ENCODE measurements at regions not wholly inside any gene's neighbourhood (a gene's known extent, or its start where the extent isn't known, plus 50 kb on each side); places are given as distances from the start of the nearest gene placed in this dataset.

DNA sequence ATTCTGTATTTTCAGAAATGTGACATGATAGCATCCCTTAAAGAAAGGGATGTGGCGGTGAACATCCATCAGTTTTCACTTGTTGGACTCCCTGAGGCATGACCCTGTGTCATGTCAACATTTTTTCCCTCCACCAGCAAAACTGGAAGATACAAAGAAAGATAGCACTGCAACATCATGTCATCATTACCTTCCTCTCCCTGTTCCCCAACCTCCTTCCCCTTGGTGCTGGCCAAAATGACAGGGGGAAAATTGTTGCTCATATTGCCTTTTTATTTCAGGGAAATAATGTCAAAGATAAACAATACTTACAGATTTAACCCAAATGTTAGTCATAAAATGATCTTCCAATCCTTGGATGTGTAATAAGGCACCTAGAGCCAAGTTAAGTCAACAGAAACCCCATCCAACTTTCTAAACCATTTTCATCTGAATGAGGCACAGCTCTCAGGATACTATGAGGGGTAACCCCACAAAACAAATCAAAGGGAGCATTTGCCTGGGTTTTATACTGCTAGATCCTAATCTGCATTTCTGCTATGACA lies 644.3 kb downstream of the ACTL7B start:
- DNase-seq: no peak

DNA sequence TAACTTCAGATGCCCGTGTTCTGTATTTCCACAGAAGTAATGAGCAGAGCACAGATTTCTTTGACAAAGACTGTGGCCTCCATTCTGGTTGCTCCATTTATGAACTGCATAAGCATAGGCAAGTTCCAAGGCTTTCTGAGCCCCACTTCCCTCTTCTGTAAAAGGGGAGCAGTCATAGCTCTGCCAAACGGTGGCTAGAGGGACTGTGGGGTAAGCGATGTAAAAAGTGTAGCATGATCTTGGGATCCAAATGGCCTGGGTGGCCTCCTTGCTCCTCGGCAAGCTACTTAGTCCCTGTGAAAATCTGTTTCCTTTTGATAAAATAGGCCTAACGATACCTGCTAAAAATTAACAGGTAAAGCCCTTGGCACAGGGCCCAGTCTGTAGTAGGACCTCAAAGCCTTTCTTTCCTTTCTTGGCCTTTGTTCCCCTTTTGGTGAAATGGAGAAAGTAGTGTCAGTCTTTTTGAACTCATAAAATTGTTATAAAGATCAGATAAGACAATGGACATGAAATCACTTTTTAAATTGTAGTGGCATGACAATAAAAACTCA lies 646.6 kb downstream of the ACTL7B start:
- DNase-seq: no peak

DNA sequence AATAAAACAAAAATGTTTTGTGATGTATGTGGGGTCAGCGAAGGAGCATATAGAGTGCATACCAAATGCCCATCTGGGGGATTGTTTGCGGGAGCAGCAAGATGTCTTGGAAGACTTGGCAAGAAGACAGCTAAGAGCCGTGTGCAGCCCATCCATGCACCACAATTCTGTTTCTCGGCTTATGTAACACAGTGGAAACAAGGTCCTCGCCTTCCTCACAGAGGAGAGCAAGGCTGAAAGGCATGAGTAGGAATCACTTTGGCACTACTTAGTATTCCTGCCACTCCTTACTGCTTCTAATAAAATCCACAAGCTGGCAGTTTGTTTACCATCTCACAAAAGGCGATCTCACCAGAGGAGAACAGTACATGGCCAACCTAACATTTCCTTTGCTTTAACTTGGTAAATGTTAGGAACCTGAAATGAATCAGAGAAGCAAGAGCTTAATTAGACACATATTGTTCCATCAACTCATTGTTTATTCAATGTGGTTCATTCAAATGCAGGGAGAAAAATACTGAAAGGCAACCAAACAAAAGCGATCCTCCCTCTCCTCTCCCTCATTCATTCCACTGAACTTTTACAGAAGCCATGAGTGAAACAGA lies 648.1 kb downstream of the ACTL7B start:
- no peak for DNase-seq

GRCh38 chr9:108205276-108205675 lies 650.5 kb downstream of the ACTL7B start:
- no peak for DNase-seq

DNA sequence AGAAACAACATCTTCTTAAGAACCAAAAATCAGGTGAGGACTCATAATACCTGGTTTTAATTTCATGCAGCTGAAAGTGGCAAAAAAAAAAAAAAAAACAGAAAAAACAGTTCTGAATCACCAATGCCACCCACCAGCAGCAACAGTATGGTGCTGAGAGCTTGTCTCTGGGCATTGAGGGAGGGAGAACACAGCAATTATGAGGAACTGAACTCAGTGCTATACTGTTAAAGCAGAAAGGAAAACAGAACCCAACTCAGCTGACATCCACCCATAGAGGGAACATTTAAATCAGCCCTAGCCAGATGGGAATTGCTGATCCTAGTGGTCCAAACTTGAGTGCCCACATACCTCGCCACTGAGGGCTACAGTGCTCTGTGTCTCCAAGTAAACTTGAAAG lies 657.9 kb downstream of the ACTL7B start:
- no peak for DNase-seq

- no peak for DNase-seq
Observed at GRCh38 chr9:108197008-108197365, 658.8 kb downstream of the ACTL7B start.

DNA sequence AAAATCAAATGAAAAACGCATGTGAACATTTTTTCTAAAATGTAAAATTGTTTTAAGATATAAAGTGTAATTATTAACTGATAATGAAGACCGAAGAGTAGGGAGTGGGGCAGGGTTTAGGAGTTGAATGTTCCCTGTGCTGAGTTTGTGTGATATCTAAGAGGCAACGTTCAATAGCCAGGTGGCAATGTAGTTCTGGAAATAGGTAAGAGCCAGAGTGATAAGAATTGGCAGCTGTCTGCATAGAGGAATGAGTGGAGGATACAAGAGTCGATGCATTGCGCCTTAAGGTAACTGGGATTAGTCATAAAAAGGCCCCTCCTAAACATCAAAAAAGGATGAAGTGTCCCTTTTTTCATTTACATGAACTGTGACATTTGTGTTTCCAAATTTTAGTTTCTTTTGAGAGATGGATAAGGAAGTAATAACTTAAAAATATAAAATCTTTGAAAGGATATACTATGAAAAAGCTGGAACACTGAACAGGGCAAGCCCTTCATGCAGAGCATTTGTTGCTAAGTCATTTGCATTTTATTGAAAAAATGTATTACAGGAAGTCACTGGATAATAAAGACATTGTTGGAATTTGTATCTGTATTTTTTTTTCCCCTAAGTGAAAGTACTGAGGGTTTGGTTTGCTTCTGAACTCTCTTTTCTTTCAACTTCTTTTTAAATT lies 659.3 kb downstream of the ACTL7B start:
- DNase-seq: no peak

DNA sequence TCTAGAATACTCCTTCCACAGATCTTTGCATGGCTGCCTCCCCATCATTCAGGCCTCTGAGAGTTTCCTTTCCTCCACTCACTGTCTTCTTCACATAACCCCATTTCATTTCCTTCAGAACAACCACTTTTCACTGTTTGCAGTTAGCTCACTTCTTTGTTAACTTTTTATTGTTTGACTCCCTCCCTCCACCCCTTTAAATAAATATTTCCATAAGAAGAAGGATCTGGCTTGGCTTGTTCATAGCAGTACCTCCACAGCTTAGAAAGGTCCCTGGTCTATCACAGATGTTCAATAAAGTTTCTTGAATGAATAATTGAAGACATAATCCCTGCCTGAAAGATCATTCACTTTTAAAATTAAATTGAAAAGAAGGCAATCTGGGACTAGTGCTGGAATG lies 661.6 kb downstream of the ACTL7B start:
- DNase-seq: no peak

- DNase-seq: no peak
Observed at GRCh38 chr9:108193026-108193710, 662.6 kb downstream of the ACTL7B start.

DNA sequence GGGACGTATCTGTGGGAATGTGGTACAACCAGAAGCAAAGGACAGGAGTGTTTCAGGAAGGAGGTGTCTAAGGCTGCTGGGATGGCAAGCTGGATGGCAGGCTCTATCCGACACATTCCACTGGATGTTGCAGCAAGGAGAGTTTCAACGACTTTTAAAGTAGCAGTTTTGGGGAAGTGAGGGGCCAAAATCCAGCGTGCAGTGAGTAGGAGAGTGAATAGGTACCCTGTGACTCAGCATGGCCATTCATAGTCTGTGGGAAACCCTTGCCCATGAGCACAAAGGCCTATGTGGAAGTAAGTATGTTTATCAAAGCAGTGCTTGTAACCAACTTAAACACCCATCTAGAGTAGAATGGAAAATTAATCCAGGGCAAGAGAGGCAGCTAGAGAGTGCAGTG lies 664.7 kb downstream of the ACTL7B start:
- no peak for DNase-seq

DNA sequence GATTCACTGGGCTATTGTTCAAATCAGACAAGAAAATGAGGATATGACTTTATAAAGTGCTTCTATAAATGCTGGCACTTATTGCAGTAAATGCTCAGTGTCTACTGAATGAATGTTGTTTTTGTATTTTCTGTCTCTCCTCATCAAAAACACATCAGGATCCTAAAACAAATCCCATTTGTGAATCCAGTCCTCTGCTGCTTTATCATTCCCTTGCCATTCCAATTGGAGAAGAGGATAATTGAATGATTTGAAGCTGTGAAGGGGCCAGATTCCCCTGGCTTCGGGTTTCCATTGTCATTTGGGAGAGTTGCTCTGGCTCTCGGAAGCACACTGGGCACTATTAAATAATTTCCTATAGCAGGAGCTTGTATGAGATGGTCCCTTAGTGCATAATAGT lies 666.8 kb downstream of the ACTL7B start:
- DNase-seq: no peak

GRCh38 chr9:108188482-108188881 lies 667.3 kb downstream of the ACTL7B start:
- no peak for DNase-seq

GRCh38 chr9:108186642-108187395 lies 669.0 kb downstream of the ACTL7B start:
- DNase-seq: no peak

- no peak for DNase-seq
Observed at GRCh38 chr9:108185613-108186012, 670.2 kb downstream of the ACTL7B start.

DNA sequence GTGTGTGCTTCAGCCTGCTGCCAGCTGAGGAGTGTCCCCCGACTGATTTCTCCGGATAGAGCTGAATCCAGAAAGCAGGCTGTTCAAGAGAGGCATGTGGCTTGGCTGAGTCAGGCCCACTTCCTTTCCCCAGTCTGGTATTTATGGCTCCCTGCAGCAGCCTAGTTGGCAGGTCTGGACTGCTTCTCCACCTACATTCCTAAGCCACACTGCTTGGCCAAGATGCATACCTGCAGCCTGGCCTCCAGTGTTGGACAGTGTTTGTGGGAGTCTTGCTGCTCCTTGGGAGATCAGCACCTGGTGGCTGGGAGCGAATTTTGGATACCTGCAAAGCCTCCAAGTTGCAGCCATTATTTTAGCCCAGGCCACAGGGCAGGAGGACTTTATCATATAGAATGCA lies 670.8 kb downstream of the ACTL7B start:
- no peak for DNase-seq

DNA sequence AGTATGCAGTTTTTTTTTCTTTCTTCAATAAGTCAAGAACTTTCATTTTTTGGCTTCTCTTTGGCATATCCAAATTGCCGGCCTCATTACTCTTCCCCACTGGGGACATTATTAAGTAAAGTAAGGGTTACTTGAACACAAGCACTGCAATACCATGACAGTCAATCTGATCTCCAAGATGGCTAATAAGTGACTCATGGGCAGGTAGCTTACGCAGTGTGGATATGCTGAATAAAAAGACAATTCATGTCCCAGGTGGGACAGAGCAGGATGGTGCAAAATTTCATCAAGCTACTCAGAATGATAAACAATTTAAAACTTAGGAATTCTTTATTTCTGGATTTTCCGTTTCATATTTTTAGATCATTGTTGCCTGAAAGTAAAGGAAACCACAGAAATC lies 671.8 kb downstream of the ACTL7B start:
- DNase-seq: no peak

GRCh38 chr9:108182950-108183381 lies 672.8 kb downstream of the ACTL7B start:
- DNase-seq: no peak

DNA sequence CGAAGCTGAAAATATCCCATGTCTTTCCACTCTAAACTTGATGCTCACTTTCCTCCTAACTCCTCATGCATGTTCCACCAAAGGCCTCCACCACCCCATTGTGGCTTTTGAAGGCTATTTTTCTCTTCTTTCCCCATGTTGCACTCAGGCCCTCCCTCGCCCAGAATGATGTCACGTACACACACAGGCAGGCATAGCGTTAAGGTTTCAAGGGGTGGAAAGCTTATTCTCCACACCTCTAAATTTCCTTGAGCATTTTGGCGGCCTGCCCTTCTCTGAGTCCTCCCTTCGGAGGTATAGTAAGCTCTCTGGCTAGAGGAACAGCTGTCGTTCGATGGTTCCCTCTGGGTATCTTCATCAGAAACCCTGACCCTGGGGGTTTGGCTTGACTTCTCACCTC lies 673.5 kb downstream of the ACTL7B start:
- no peak for DNase-seq

DNA sequence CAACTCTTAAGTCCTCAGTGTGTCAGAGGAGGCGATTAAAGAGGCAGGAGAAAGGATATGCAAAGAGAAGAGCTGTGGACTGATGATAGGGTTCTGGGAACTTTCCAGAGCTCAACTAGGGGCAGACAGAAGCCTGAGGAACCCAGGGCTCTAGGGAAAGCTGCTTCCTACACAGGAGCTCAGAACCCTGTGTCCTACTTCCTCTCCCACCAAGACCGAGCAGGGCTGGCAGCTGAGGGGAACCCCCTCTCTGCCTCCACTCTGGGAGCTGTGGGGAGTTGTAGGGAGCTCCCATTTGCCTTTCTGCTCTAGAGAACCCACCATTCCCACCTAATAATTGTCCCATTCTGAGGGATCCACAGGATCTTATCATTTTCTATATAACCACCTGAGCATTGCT lies 674.3 kb downstream of the ACTL7B start:
- no peak for DNase-seq

GRCh38 chr9:108180541-108180940 lies 675.2 kb downstream of the ACTL7B start:
- DNase-seq: no peak

GRCh38 chr9:108178318-108178717 lies 677.5 kb downstream of the ACTL7B start:
- DNase-seq: no peak

DNA sequence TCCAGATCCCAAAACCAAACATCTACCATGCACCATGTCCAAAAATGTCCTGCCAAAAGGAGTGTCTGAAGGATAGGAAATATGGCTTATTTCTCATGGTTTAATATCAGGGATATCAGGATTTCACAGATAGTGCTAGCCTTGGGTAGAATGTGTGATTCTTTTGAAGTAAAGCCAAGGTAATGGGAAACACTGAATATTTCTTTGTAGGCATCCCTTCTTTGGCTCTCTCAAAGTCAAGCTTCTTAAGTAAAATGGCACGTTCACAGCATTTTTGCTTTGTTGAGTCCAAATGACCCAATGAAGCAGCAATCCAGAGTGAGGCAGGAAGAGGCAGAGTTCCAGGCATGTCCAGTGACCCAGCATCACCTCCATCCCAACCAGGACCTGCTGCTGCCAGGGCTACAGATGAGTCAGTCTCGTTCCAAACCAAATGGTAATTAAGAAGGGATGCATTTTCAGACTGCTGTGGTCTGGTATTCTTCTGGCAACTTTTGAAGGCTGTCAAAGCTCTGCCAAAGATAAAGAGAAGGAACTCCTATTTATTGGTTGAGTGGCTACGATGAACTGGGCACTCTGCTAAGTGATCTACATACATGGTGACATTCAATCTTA lies 678.8 kb upstream of the KLF4 start:
- DNase-seq: no peak

All from NCI-H2107 (cell line).